ENCODE measurements at regions not wholly inside any gene's neighbourhood (a gene's known extent, or its start where the extent isn't known, plus 50 kb on each side); places are given as distances from the start of the nearest gene placed in this dataset.

GRCh38 chr3:145055375-145056076 is 1083.9 kb downstream of the DIPK2A start:
- intact Hi-C loops (cut with DNase I; ENCODE audit: low total_unique reads): no loop called here
- TF ChIP-seq CTCF (IDR thresholded peaks at IDR 0.05): no peak
- DNase-seq (ENCODE audit: low spot score in 2 of 2): no peak
- H3K4me3 ChIP-seq (ENCODE audit: low read depth, poor library complexity, severe bottlenecking): no peak overlapping the region
- WGBS, 2 donors: 82 to 85% methylated on average over 1 of the region's 1 CpG

GRCh38 chr3:145058483-145058882 is 1086.9 kb downstream of the DIPK2A start:
- no peak overlapping the region for H3K4me3 ChIP-seq (ENCODE audit: low read depth, poor library complexity, severe bottlenecking)
- no peak for DNase-seq (ENCODE audit: low spot score in 2 of 2)
- intact Hi-C loops (cut with DNase I; ENCODE audit: low total_unique reads): no loop called here
- WGBS, 2 donors: 94 to 95% methylated on average over 1 of the region's 1 CpG
- no peak for TF ChIP-seq POLR2A (IDR thresholded peaks at IDR 0.05)
- no peak for TF ChIP-seq CTCF (IDR thresholded peaks at IDR 0.05)

- intact Hi-C loops (cut with DNase I; ENCODE audit: low total_unique reads): no loop called here
- WGBS, 2 donors: 90 to 93% methylated on average over 5 of the region's 5 CpGs
- DNase-seq (ENCODE audit: low spot score in 2 of 2): no peak
- no peak for TF ChIP-seq POLR2A (IDR thresholded peaks at IDR 0.05)
- TF ChIP-seq CTCF (IDR thresholded peaks at IDR 0.05): no peak
- H3K4me3 ChIP-seq (ENCODE audit: low read depth, poor library complexity, severe bottlenecking): no peak overlapping the region
Observed at GRCh38 chr3:145063616-145064015, 1092.0 kb downstream of the DIPK2A start.

GRCh38 chr3:145070795-145071194 is 1090.2 kb downstream of the PLOD2 start:
- H3K4me3 ChIP-seq (ENCODE audit: low read depth, poor library complexity, severe bottlenecking): no peak overlapping the region
- WGBS, 2 donors: 94 to 96% methylated on average over 2 of the region's 2 CpGs
- intact Hi-C loops (cut with DNase I; ENCODE audit: low total_unique reads): no loop called here
- no peak for TF ChIP-seq CTCF (IDR thresholded peaks at IDR 0.05)
- TF ChIP-seq POLR2A (IDR thresholded peaks at IDR 0.05): no peak
- DNase-seq (ENCODE audit: low spot score in 2 of 2): no peak

- intact Hi-C loops (cut with DNase I; ENCODE audit: low total_unique reads): no loop called here
- no peak overlapping the region for H3K4me3 ChIP-seq (ENCODE audit: low read depth, poor library complexity, severe bottlenecking)
- 84 to 88% methylated on average over 2 of the region's 2 CpGs for WGBS, 2 donors
- no peak for TF ChIP-seq CTCF (IDR thresholded peaks at IDR 0.05)
- TF ChIP-seq POLR2A (IDR thresholded peaks at IDR 0.05): no peak
- DNase-seq (ENCODE audit: low spot score in 2 of 2): no peak
Observed at GRCh38 chr3:145079436-145079835, 1081.5 kb downstream of the PLOD2 start.

- intact Hi-C loops (cut with DNase I; ENCODE audit: low total_unique reads): no loop called here
- H3K4me3 ChIP-seq (ENCODE audit: low read depth, poor library complexity, severe bottlenecking): no peak overlapping the region
- DNase-seq (ENCODE audit: low spot score in 2 of 2): no peak
- 95 to 100% methylated on average over 1 of the region's 1 CpG for WGBS, 2 donors
- TF ChIP-seq POLR2A (IDR thresholded peaks at IDR 0.05) (no peak), CTCF (IDR thresholded peaks at IDR 0.05) (no peak)
Observed at GRCh38 chr3:145087038-145087437, 1073.9 kb downstream of the PLOD2 start.

Data from lower leg skin (tissue), 4 donors.